H1 (cell line): ENCODE measurements at regions not wholly inside any gene's neighbourhood (a gene's known extent, or its start where the extent isn't known, plus 50 kb on each side); places are given as distances from the start of the nearest gene placed in this dataset.

Experiments
- CTCF ChIA-PET: fragments of 300-600 bp; sonication (Branson Sonifier 250); formaldehyde crosslinking; loops from one replicate; lab custom pipeline; 2021; ENCODE audit not compliant: partially characterized antibody; lab: Charles Lee
- POLR2A ChIA-PET: fragments of 300-600 bp; sonication (Branson Sonifier 250); formaldehyde crosslinking; loops from one replicate; lab custom pipeline; 2021; ENCODE audit warnings: inconsistent platforms; ENCODE audit not compliant: partially characterized antibody; lab: Charles Lee
- DNase-seq, 2 experiments: peaks; one replicate each; pipeline versions ENCODE4 v3.0.0 to v3.0.0-alpha.2; 2010 to 2022; ENCODE audit warnings: low spot score in 2 of 2, low read depth in 1 of 2, mixed read lengths in 1 of 2
- FAIRE-seq: peaks from 2 replicates; lab custom pipeline; 2011; peaks lifted over from hg19 to GRCh38; lab: Jason Lieb, UNC
- H2AFZ ChIP-seq: 2 replicates; pipeline ENCODE4 v1.8.1; 2012; ENCODE audit warnings: low read length, inconsistent platforms
- H2AK5ac ChIP-seq: 2 replicates; pipeline ENCODE4 v1.6.1; 2013; ENCODE audit warnings: low read depth, low read length
- H2BK120ac ChIP-seq: replicated peaks from 2 replicates; pipeline ENCODE3; 2013; ENCODE audit warnings: low read depth, low read length, inconsistent platforms
- H2BK12ac ChIP-seq: 2 replicates; pipeline ENCODE4 v1.6.1; 2013; ENCODE audit warnings: low read depth, low read length
- H2BK15ac ChIP-seq: 2 replicates; pipeline ENCODE4 v1.6.1; 2013; ENCODE audit warnings: low read length
- H2BK20ac ChIP-seq: 2 replicates; pipeline ENCODE4 v1.6.1; 2013; ENCODE audit warnings: low read length
- H2BK5ac ChIP-seq: 2 replicates; pipeline ENCODE4 v1.6.1; 2013; ENCODE audit warnings: low read depth, low read length
- H3K14ac ChIP-seq: 2 replicates; pipeline ENCODE4 v1.6.1; 2013; ENCODE audit warnings: inconsistent platforms; ENCODE audit not compliant: insufficient read length
- H3K18ac ChIP-seq: 2 replicates; pipeline ENCODE4 v1.6.1; 2013; ENCODE audit warnings: low read length; ENCODE audit errors: extremely low read depth
- H3K23ac ChIP-seq: 2 replicates; pipeline ENCODE4 v1.6.1; 2013; ENCODE audit warnings: inconsistent platforms; ENCODE audit not compliant: insufficient read length
- H3K23me2 ChIP-seq: 2 replicates; pipeline ENCODE4 v1.6.1; 2013; ENCODE audit warnings: low read depth, low read length
- H3K27ac ChIP-seq: 2 replicates; pipeline ENCODE4 v1.6.1; 2011; ENCODE audit warnings: low read depth, low read length, inconsistent platforms
- H3K27me3 ChIP-seq, 4 experiments: replicated peaks in 1 of 4; 1 replicate in 1 of 4; 2 replicates in 3 of 4; pipeline versions ENCODE4 v1.6.1 to v1.8.1; 2011 to 2013; ENCODE audit warnings: low read length in 3 of 4, mild to moderate bottlenecking in 3 of 4, inconsistent platforms in 2 of 4, mixed read lengths in 2 of 4, moderate library complexity in 1 of 4; ENCODE audit not compliant: control insufficient read depth in 3 of 4, insufficient read depth in 3 of 4; ENCODE audit errors: extremely low read depth in 1 of 4
- H3K36me3 ChIP-seq, 4 experiments: 2 replicates each; pipeline versions ENCODE4 v1.6.1 to v1.8.1; 2011 to 2013; ENCODE audit warnings: mild to moderate bottlenecking in 4 of 4, low read length in 3 of 4, moderate library complexity in 2 of 4, control low read depth in 1 of 4, inconsistent platforms in 1 of 4; ENCODE audit not compliant: insufficient read depth in 4 of 4, control insufficient read depth in 2 of 4
- H3K4ac ChIP-seq: replicated peaks from 2 replicates; pipeline ENCODE3; 2013; ENCODE audit warnings: low read length, low read depth, mixed read lengths, inconsistent platforms; ENCODE audit not compliant: insufficient read length
- H3K4me1 ChIP-seq, 4 experiments: replicated peaks in 1 of 4; 1 replicate in 1 of 4; 2 replicates in 3 of 4; pipeline versions ENCODE4 v1.6.1 to v1.8.1; 2011 to 2013; ENCODE audit warnings: low read length in 3 of 4, inconsistent platforms in 2 of 4, mixed read lengths in 1 of 4; ENCODE audit not compliant: insufficient read depth in 4 of 4, control insufficient read depth in 3 of 4
- H3K4me2 ChIP-seq, 2 experiments: 2 replicates each; pipeline versions ENCODE4 v1.6.1 to v1.8.1; 2011 to 2013; ENCODE audit warnings: low read depth in 2 of 2, low read length in 2 of 2, control low read depth in 1 of 2, inconsistent platforms in 1 of 2, mild to moderate bottlenecking in 1 of 2; ENCODE audit not compliant: insufficient read depth in 1 of 2
- H3K4me3 ChIP-seq, 4 experiments: fragments of 200-600, 300-600 bp in 1 of 4; sonication (generic), shearing (Covaris generic), sonication (Bioruptor Twin) in 1 of 4; 2 replicates each; pipeline versions ENCODE4 v1.5.1 to v1.8.1; 2011 to 2016; ENCODE audit warnings: low read length in 4 of 4, low read depth in 3 of 4, control low read depth in 2 of 4, inconsistent platforms in 2 of 4, mild to moderate bottlenecking in 2 of 4, mixed read lengths in 1 of 4, moderate library complexity in 1 of 4; ENCODE audit not compliant: insufficient read depth in 2 of 4; ENCODE audit errors: extremely low read depth in 1 of 4
- H3K56ac ChIP-seq: replicated peaks from 2 replicates; pipeline ENCODE3; 2013; ENCODE audit warnings: low read depth, mild to moderate bottlenecking, mixed read lengths, low read length, inconsistent platforms; ENCODE audit not compliant: insufficient read length
- H3K79me1 ChIP-seq: 2 replicates; pipeline ENCODE4 v1.6.1; 2013; ENCODE audit warnings: low read depth, low read length, control low read depth
- H3K79me2 ChIP-seq, 2 experiments: 2 replicates each; pipeline versions ENCODE4 v1.6.1 to v1.8.1; 2012 to 2013; ENCODE audit warnings: low read length in 2 of 2, mild to moderate bottlenecking in 2 of 2, inconsistent platforms in 1 of 2; ENCODE audit not compliant: insufficient read depth in 2 of 2, control insufficient read depth in 1 of 2
- H3K9ac ChIP-seq, 4 experiments: replicated peaks in 1 of 4; 1 replicate in 1 of 4; 2 replicates in 3 of 4; pipeline versions ENCODE4 v1.6.1 to v1.8.1; 2011 to 2013; ENCODE audit warnings: low read depth in 3 of 4, low read length in 3 of 4, control low read depth in 2 of 4, mild to moderate bottlenecking in 2 of 4, moderate library complexity in 2 of 4, inconsistent platforms in 1 of 4; ENCODE audit errors: extremely low read depth in 1 of 4
- H3K9me3 ChIP-seq, 2 experiments: 2 replicates each; pipeline versions ENCODE4 v1.6.1 to v1.8.1; 2012 to 2013; ENCODE audit warnings: mild to moderate bottlenecking in 2 of 2, moderate library complexity in 2 of 2, control low read depth in 1 of 2, inconsistent platforms in 1 of 2, low read depth in 1 of 2, low read length in 1 of 2, mixed read lengths in 1 of 2; ENCODE audit not compliant: insufficient read depth in 2 of 2
- H4K20me1 ChIP-seq, 2 experiments: replicated peaks in 1 of 2; 2 replicates each; pipeline versions ENCODE3 to v1.8.1; 2011 to 2013; ENCODE audit warnings: inconsistent platforms in 2 of 2, low read length in 2 of 2, mild to moderate bottlenecking in 1 of 2; ENCODE audit not compliant: insufficient read depth in 2 of 2, control insufficient read depth in 1 of 2
- H4K5ac ChIP-seq: 2 replicates; pipeline ENCODE4 v1.6.1; 2013; ENCODE audit warnings: low read length, low read depth, mixed read lengths, inconsistent platforms; ENCODE audit not compliant: insufficient read length
- H4K8ac ChIP-seq: 2 replicates; pipeline ENCODE4 v1.8.0; 2013; ENCODE audit warnings: mild to moderate bottlenecking, moderate library complexity, low read length, inconsistent platforms; ENCODE audit not compliant: insufficient read depth; ENCODE audit errors: extremely low read depth
- H4K91ac ChIP-seq: replicated peaks from 2 replicates; pipeline ENCODE3; 2013; ENCODE audit warnings: low read length, mixed read lengths, inconsistent platforms; ENCODE audit not compliant: insufficient read length
- PHF8 ChIP-seq: fragments of 200-600 bp; sonication (generic); conservative IDR thresholded peaks from 2 replicates; pipeline ENCODE4 v1.7.1; 2012; ENCODE audit warnings: low read depth, mild to moderate bottlenecking, inconsistent platforms, low read length, moderate library complexity
- SIX5 ChIP-seq: IDR thresholded peaks from 2 replicates; pipeline ENCODE4 v1.6.1; 2011; ENCODE audit warnings: mild to moderate bottlenecking, low read depth, low read length
- TAF1 ChIP-seq: IDR thresholded peaks from 2 replicates; pipeline ENCODE4 v1.6.1; 2011; ENCODE audit warnings: mild to moderate bottlenecking, low read depth, low read length
- WGBS, 2 experiments: shearing (Covaris generic) in 1 of 2; methylation state at CpG; one replicate each; pipeline versions ENCODE4 v1.1.6 to v1.1.7; 2013 to 2015; ENCODE audit warnings: low lambda C conversion rate in 2 of 2, mixed read lengths in 2 of 2, inconsistent platforms in 1 of 2, low coverage in 1 of 2, missing lambda C conversion rate in 1 of 2; ENCODE audit not compliant: insufficient replicate concordance in 2 of 2, insufficient coverage in 1 of 2, insufficient read length in 1 of 2; ENCODE audit errors: extremely low coverage in 1 of 2, missing lambda C conversion rate in 1 of 2; 5-methylcytosine and 5-hydroxymethylcytosine counted together

- no peak overlapping the region; the same call in 1 of the 2 replicates for H2BK12ac ChIP-seq
- H3K4me3 ChIP-seq = no peak overlapping the region
- no peaks in the 10 kb centered on the region for H3K79me1 ChIP-seq
- no peak overlapping the region for H3K18ac ChIP-seq
- H4K20me1 ChIP-seq = no peaks in the 10 kb centered on the region
- no peak overlapping the region for H2AFZ ChIP-seq
- H3K23me2 ChIP-seq = no peaks in the 10 kb centered on the region
- H4K8ac ChIP-seq = no peak overlapping the region
- no peak overlapping the region for H2BK15ac ChIP-seq
- no peak overlapping the region for H3K4me2 ChIP-seq
- no peak overlapping the region for H4K91ac ChIP-seq
- H4K5ac ChIP-seq = no peak overlapping the region
- FAIRE-seq (no peak), DNase-seq (no peak)
- H3K4me1 ChIP-seq = peaks cover 5 to 26% (median 14%) of the 10 kb centered on the region in 4 experiments
- 76% methylated on average over 3 of the region's 3 CpGs; no CpG with 5 or more reads in 1 of the 2 experiments for WGBS, 2 experiments
- no peak overlapping the region for H2BK5ac ChIP-seq
- no peaks in the 10 kb centered on the region for H3K27me3 ChIP-seq
- H3K9me3 ChIP-seq = no peaks in the 10 kb centered on the region
- H2BK20ac ChIP-seq = no peak overlapping the region
- no peak overlapping the region for H3K4ac ChIP-seq
- no peak overlapping the region for H3K27ac ChIP-seq
- no peak overlapping the region for H2AK5ac ChIP-seq
- TF ChIP-seq SIX5 (no peak), PHF8 (no peak), TAF1 (no peak)
- no peaks in the 10 kb centered on the region for H3K36me3 ChIP-seq
- H3K79me2 ChIP-seq = no peaks in the 10 kb centered on the region
- POLR2A ChIA-PET = no interaction called here
- H3K23ac ChIP-seq = no peak overlapping the region
- no peak overlapping the region for H3K14ac ChIP-seq
- no peak overlapping the region for H3K9ac ChIP-seq
- no peak overlapping the region for H3K56ac ChIP-seq
- CTCF ChIA-PET = interaction anchor here (0.6 kb wide), 1 partner anchor 12 kb away, joined by 4 read pairs; no protein-coding TSS in a partner anchor
- H2BK120ac ChIP-seq = no peak overlapping the region
Observed at GRCh38 chr4:24655326-24655725, 71.0 kb upstream of the DHX15 start.
